HCT116 (cell line): ENCODE measurements at regions not wholly inside any gene's neighbourhood (a gene's known extent, or its start where the extent isn't known, plus 50 kb on each side); places are given as distances from the start of the nearest gene placed in this dataset.

Source experiments
- CTCF ChIP-seq, 3 experiments: fragments of 200-600 bp in 1 of 3; sonication (generic) in 1 of 3; IDR thresholded peaks in 2 of 3; conservative IDR thresholded peaks in 1 of 3; 2 replicates each; pipeline ENCODE4 v1.5.1; 2012 to 2017; ENCODE audit warnings: low read depth in 2 of 3, low read length in 2 of 3, antibody characterized with exemption in 1 of 3, borderline replicate concordance in 1 of 3, control low read depth in 1 of 3, mild to moderate bottlenecking in 1 of 3, mixed read lengths in 1 of 3, mixed run types in 1 of 3, moderate library complexity in 1 of 3; ENCODE audit not compliant: insufficient read depth in 1 of 3
- EZH2phosphoT487 ChIP-seq: fragments of 200-600 bp; IDR thresholded peaks from 2 replicates; pipeline ENCODE4 v1.6.1; 2018; ENCODE audit warnings: antibody characterized with exemption, borderline replicate concordance
- POLR2A ChIP-seq: IDR thresholded peaks from 2 replicates; pipeline ENCODE4 v1.7.0; 2011; ENCODE audit warnings: borderline replicate concordance; ENCODE audit not compliant: insufficient read depth, insufficient read length; ENCODE audit errors: extremely low read depth
- POLR2AphosphoS5 ChIP-seq: IDR thresholded peaks from 2 replicates; pipeline ENCODE4 v1.6.1; 2011; ENCODE audit warnings: mild to moderate bottlenecking, low read depth, low read length, moderate library complexity
- SRF ChIP-seq: IDR thresholded peaks from 2 replicates; pipeline ENCODE4 v1.6.1; 2012; ENCODE audit warnings: low read depth

DNA sequence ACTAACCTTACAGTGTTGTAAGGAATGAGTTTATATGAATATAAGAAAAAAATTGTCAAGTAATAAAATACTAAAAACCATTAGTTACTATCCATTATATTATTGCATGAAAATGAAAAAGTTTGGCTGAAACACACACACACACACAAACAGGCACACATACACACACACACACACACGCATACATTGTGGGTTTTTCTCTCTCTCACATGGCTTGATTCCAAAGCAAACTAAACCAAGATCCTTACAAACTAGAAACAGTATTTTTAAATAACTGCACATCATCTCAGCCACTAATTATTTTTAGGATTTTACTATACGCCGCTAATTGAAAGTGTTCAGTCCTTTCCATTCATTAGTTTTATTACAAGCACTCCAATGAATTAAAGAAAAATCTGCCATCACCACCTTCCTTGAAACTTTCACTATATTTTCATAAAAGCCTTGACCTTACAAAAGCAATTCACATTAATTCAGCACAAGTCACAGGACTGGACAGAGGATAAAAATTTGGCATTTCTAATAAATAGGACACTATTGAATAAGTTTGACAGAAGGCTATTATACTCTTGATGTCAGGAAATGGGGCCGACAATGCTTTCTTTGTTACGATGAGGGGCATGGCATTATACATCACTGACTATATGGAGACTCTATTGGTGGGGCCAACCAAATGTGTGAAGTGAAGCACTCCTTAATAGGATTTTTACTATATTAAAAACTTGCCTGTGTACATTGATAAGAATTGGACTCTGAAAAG is 187.0 kb upstream of the ESRRG start:
- TF ChIP-seq POLR2AphosphoS5 (no peak), EZH2phosphoT487 (no peak), CTCF (IDR thresholded peaks at IDR 0.05 in 2 of 3, conservative IDR thresholded peaks at IDR 0.05 in 1 of 3; ENCODE audit: borderline replicate concordance in 1 of 3, insufficient read depth in 1 of 3, low read depth in 2 of 3, low read length in 2 of 3) (no peak), POLR2A (no peak), SRF (no peak)
